ENCODE measurements at regions not wholly inside any gene's neighbourhood (a gene's known extent, or its start where the extent isn't known, plus 50 kb on each side); places are given as distances from the start of the nearest gene placed in this dataset.
A peak's percentile ranks its signal among the peaks of the same experiment; 100 is the strongest.
"Not testable (repeated sequence)": the region's sequence is repeated elsewhere in the genome, so short reads cannot be mapped to it uniquely, and the experiment has no call there.

DNA sequence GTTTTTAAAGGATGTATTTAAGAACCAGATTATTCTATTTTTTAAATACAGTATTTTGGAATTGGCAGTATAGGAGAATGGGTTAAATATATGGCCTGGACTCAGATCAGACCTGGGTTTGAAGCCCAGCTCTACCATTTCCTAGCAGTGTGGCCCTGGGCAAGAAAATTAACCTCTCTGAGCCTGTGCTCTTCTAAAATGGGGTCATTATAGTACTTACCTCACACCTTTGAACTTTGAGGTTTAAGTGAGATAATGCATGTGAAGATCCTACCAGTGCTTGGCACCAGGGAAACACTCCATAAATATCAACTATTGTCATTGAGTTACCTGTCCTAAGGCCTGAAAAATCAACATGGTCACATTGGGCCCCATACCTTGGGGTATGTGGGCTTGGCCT is 93.4 kb upstream of the WSB1 start:
- H3K36me3 Mint-ChIP-seq = no peaks in the 10 kb centered on the region
- DNase-seq = no peak
- no peaks in the 10 kb centered on the region for H3K27me3 Mint-ChIP-seq
- no peaks in the 10 kb centered on the region for H3K27me3 ChIP-seq (ENCODE audit: control insufficient read depth, insufficient read depth, low read length)
- H3K4me1 Mint-ChIP-seq = peaks cover 0 to 8% (median under 1%) of the 10 kb centered on the region in 4 donors
- no peaks in the 10 kb centered on the region for H3K4me1 ChIP-seq (ENCODE audit: control insufficient read depth, insufficient read depth, low read length, poor library complexity, severe bottlenecking)
- H3K27ac Mint-ChIP-seq = no peak overlapping the region
- H3K27ac ChIP-seq (ENCODE audit: insufficient read depth, low read length, poor library complexity, severe bottlenecking) = no peak overlapping the region
- no peaks in the 10 kb centered on the region for H3K36me3 ChIP-seq (ENCODE audit: control insufficient read depth, insufficient read depth, low read length)
- H3K9me3 ChIP-seq (ENCODE audit: control insufficient read depth in 2 of 2, low read length in 2 of 2) = no peaks in the 10 kb centered on the region
- no peak for ATAC-seq (ENCODE audit: low read depth in 2 of 2)
- no peak overlapping the region for H3K4me3 Mint-ChIP-seq
- no peaks in the 10 kb centered on the region for H3K9me3 Mint-ChIP-seq
- H3K4me3 ChIP-seq (ENCODE audit: low read depth, low read length) = no peak overlapping the region

DNA sequence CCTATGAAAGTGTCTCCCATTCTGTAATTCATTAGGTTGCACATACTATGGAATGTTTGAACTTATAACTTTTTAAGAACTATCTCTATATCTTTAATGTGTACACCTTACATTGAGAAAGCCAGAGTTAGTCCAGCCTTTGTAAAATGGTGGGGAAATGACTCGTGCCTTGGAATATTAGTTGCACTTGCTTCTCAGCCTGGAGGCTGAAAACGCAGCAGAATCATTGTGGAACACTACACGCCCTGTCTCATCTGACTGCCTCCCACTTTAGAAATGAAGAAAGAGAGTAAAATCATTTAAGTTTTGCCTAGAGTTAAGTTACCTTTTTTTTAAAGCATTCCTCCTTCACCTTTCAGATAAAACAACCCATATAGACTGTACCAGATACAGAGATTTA is 90.7 kb upstream of the WSB1 start:
- Histone ChIP-seq H3K4me3 (ENCODE audit: low read depth, low read length) (no peak overlapping the region), H3K27ac (ENCODE audit: insufficient read depth, low read length, poor library complexity, severe bottlenecking) (no peak overlapping the region), H3K4me1 (ENCODE audit: control insufficient read depth, insufficient read depth, low read length, poor library complexity, severe bottlenecking) (no peaks in the 10 kb centered on the region), H3K9me3 (ENCODE audit: control insufficient read depth in 2 of 2, low read length in 2 of 2) (no peaks in the 10 kb centered on the region), H3K27me3 (ENCODE audit: control insufficient read depth, insufficient read depth, low read length) (no peaks in the 10 kb centered on the region), H3K36me3 (ENCODE audit: control insufficient read depth, insufficient read depth, low read length) (no peaks in the 10 kb centered on the region)
- peaks cover 0 to 7% (median 0%) of the 10 kb centered on the region in 7 donors for H3K9me3 Mint-ChIP-seq
- no peak overlapping the region for H3K27ac Mint-ChIP-seq
- no peaks in the 10 kb centered on the region for H3K36me3 Mint-ChIP-seq
- ATAC-seq (ENCODE audit: low read depth in 2 of 2) = no peak
- H3K27me3 Mint-ChIP-seq = no peaks in the 10 kb centered on the region
- H3K4me3 Mint-ChIP-seq = no peak overlapping the region
- no peak for DNase-seq
- peaks cover 0 to 9% (median 6%) of the 10 kb centered on the region in 4 donors for H3K4me1 Mint-ChIP-seq

DNA sequence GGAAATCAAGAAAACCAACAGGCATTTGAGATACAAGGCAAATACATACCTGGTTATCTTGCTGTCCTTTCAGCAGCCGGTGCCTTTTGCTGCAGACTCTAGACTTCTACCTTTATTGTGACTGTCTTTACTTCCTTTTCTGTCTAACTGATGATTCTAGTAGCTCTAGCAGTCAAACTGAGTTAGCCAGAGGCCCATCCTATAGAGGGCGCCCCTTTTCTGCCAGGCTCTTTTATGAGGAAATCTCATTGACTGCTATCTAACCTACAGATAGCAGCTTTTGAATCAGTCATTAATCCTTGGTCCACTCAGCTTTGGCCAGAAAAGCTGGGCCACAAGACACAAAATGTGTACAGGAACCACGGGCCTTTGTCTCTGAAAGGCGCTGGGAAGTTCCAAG is 87.5 kb upstream of the WSB1 start:
- ATAC-seq (ENCODE audit: low read depth in 2 of 2) (no peak), DNase-seq (peak in 1 of 3 donors; percentile 43)
- Histone ChIP-seq H3K4me3 (ENCODE audit: low read depth, low read length) (no peak overlapping the region), H3K4me1 (ENCODE audit: control insufficient read depth, insufficient read depth, low read length, poor library complexity, severe bottlenecking) (no peaks in the 10 kb centered on the region), H3K9me3 (ENCODE audit: control insufficient read depth in 2 of 2, low read length in 2 of 2) (no peaks in the 10 kb centered on the region), H3K27ac (ENCODE audit: insufficient read depth, low read length, poor library complexity, severe bottlenecking) (no peak overlapping the region), H3K36me3 (ENCODE audit: control insufficient read depth, insufficient read depth, low read length) (no peaks in the 10 kb centered on the region), H3K27me3 (ENCODE audit: control insufficient read depth, insufficient read depth, low read length) (no peaks in the 10 kb centered on the region)
- Mint-ChIP-seq H3K4me1 (peaks cover 0 to 9% (median 6%) of the 10 kb centered on the region in 4 donors), H3K36me3 (no peaks in the 10 kb centered on the region), H3K4me3 (no peak overlapping the region), H3K9me3 (peaks cover 0 to 10% (median 0%) of the 10 kb centered on the region in 7 donors), H3K27me3 (no peaks in the 10 kb centered on the region), H3K27ac (peak overlapping the region in 1 of 3 donors; percentile 38)

DNA sequence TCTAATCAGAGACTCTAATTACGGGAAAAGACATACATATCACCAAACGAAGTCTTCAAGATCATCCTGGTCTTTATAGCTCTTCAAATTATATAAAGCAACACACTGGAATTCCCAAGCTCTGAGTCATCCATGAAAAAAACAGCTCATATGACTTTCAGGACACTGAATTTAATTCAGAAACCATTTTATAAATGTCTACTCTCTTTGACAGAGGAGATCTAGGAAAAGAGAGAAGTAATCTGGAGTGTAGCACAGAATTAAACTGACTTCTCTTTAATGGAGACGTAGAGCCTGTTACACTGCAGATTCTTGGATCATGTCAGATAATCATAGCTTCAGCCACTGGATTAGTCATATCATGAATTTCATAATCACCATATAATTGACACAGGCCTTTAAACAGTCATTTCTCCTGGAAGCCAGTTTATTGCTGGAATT is 86.8 kb upstream of the WSB1 start:
- H3K4me1 ChIP-seq (ENCODE audit: control insufficient read depth, insufficient read depth, low read length, poor library complexity, severe bottlenecking) = no peaks in the 10 kb centered on the region
- no peak for ATAC-seq (ENCODE audit: low read depth in 2 of 2)
- Mint-ChIP-seq H3K27me3 (no peaks in the 10 kb centered on the region), H3K4me3 (no peak overlapping the region), H3K27ac (no peak overlapping the region), H3K36me3 (no peaks in the 10 kb centered on the region), H3K4me1 (peaks cover 0 to 9% (median 6%) of the 10 kb centered on the region in 4 donors), H3K9me3 (peaks cover 0 to 10% (median 0%) of the 10 kb centered on the region in 7 donors)
- H3K27me3 ChIP-seq (ENCODE audit: control insufficient read depth, insufficient read depth, low read length) = no peaks in the 10 kb centered on the region
- H3K4me3 ChIP-seq (ENCODE audit: low read depth, low read length) = no peak overlapping the region
- no peak overlapping the region for H3K27ac ChIP-seq (ENCODE audit: insufficient read depth, low read length, poor library complexity, severe bottlenecking)
- no peaks in the 10 kb centered on the region for H3K9me3 ChIP-seq (ENCODE audit: control insufficient read depth in 2 of 2, low read length in 2 of 2)
- no peak for DNase-seq
- no peaks in the 10 kb centered on the region for H3K36me3 ChIP-seq (ENCODE audit: control insufficient read depth, insufficient read depth, low read length)

DNA sequence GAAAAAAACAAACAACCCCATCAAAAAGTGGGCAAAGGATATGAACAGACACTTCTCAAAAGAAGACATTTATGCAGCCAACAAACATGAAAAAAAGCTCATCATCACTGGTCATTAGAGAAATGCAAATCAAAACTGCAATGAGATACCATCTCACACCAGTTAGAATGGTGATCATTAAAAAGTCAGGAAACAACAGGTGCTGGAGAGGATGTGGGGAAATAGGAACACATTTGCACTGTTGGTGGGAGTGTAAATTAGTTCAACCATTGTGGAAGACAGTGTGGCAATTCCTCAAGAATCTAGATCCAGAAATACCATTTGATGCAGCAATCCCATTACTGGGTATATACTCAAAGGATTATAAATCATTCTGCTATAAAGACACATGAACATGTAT is 85.5 kb upstream of the WSB1 start:
- H3K4me3 Mint-ChIP-seq; H3K4me1 Mint-ChIP-seq; H3K9me3 ChIP-seq (ENCODE audit: control insufficient read depth in 2 of 2, low read length in 2 of 2); H3K4me3 ChIP-seq (ENCODE audit: low read depth, low read length); H3K36me3 ChIP-seq (ENCODE audit: control insufficient read depth, insufficient read depth, low read length); DNase-seq; H3K36me3 Mint-ChIP-seq; H3K9me3 Mint-ChIP-seq; H3K27me3 Mint-ChIP-seq; H3K27me3 ChIP-seq (ENCODE audit: control insufficient read depth, insufficient read depth, low read length); H3K27ac ChIP-seq (ENCODE audit: insufficient read depth, low read length, poor library complexity, severe bottlenecking); H3K27ac Mint-ChIP-seq; H3K4me1 ChIP-seq (ENCODE audit: control insufficient read depth, insufficient read depth, low read length, poor library complexity, severe bottlenecking); ATAC-seq (ENCODE audit: low read depth in 2 of 2): not testable (repeated sequence)

DNA sequence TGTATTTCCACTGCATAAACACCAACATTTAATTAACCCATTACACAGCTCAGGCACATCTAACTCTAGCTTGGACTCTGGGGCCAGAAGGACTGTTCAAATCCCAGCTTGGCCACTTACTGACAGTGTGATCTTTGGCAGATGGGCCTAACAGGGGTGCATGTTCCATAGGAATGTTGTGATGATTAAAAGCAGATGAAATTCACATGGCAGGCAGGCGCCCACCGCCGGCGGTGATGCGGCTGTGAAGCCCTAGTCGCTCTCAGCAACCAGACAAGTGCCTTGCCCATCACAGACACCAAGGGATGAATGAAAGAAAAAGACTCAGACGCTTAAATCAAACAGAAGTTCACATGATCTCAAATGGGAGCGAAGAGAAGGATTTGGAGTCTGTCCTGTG is 84.6 kb upstream of the WSB1 start:
- ATAC-seq (ENCODE audit: low read depth in 2 of 2) (no peak), DNase-seq (no peak)
- no peak overlapping the region for H3K27ac Mint-ChIP-seq
- peaks cover 0 to 9% (median 6%) of the 10 kb centered on the region in 4 donors for H3K4me1 Mint-ChIP-seq
- H3K9me3 Mint-ChIP-seq = peaks cover 0 to 10% (median 2%) of the 10 kb centered on the region in 7 donors
- Histone ChIP-seq H3K4me3 (ENCODE audit: low read depth, low read length) (no peak overlapping the region), H3K4me1 (ENCODE audit: control insufficient read depth, insufficient read depth, low read length, poor library complexity, severe bottlenecking) (no peaks in the 10 kb centered on the region), H3K9me3 (ENCODE audit: control insufficient read depth in 2 of 2, low read length in 2 of 2) (no peaks in the 10 kb centered on the region), H3K36me3 (ENCODE audit: control insufficient read depth, insufficient read depth, low read length) (no peaks in the 10 kb centered on the region), H3K27me3 (ENCODE audit: control insufficient read depth, insufficient read depth, low read length) (no peaks in the 10 kb centered on the region), H3K27ac (ENCODE audit: insufficient read depth, low read length, poor library complexity, severe bottlenecking) (no peak overlapping the region)
- no peak overlapping the region for H3K4me3 Mint-ChIP-seq
- H3K36me3 Mint-ChIP-seq = no peaks in the 10 kb centered on the region
- no peaks in the 10 kb centered on the region for H3K27me3 Mint-ChIP-seq

DNA sequence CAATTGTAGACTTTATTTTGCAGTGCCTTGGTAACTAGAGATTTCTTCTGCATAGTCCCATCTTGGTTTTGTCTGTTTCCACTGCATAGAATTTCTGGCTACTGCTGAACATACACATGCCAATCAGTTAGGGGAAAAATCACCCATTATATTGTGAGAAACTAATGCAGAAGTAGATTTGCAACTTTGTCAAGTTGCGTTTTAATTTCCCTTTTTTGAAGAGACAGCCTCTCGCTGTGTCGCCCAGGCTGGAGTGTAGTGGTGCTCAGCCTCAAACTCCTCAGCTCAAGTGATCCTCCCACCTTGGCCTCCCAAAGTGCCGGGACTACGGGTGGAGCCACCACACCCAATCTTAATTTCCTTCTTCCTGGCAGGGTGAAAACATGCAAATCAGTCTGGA is 83.1 kb upstream of the WSB1 start:
- H3K27ac Mint-ChIP-seq; ATAC-seq (ENCODE audit: low read depth in 2 of 2); H3K27ac ChIP-seq (ENCODE audit: insufficient read depth, low read length, poor library complexity, severe bottlenecking); H3K27me3 ChIP-seq (ENCODE audit: control insufficient read depth, insufficient read depth, low read length); H3K4me3 ChIP-seq (ENCODE audit: low read depth, low read length); DNase-seq; H3K27me3 Mint-ChIP-seq; H3K9me3 ChIP-seq (ENCODE audit: control insufficient read depth in 2 of 2, low read length in 2 of 2); H3K4me1 Mint-ChIP-seq; H3K4me1 ChIP-seq (ENCODE audit: control insufficient read depth, insufficient read depth, low read length, poor library complexity, severe bottlenecking); H3K4me3 Mint-ChIP-seq; H3K36me3 Mint-ChIP-seq; H3K36me3 ChIP-seq (ENCODE audit: control insufficient read depth, insufficient read depth, low read length): not testable (repeated sequence)
- H3K9me3 Mint-ChIP-seq = peaks cover 0 to 13% (median 2%) of the 10 kb centered on the region in 7 donors

DNA sequence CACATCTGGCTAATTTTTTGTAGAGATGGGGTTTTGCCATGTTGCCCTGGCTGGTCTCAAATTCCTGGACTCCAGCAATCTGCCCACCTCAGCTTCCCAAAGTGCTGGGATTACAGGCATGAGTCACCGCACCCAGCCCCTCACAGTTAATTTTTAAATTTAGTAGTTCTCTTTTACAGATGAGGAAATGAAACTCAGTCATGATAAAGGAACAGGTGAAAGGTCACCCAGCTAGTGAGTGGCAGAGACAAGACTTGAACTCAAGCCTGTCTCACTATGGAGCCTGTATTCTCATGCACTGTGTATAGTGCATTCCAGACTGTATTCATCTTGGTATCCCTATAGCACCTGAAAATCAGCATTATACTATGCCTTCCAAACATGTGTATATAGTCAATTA is 77.1 kb upstream of the WSB1 start:
- DNase-seq (no peak), ATAC-seq (ENCODE audit: low read depth in 2 of 2) (no peak)
- no peak overlapping the region for H3K27ac ChIP-seq (ENCODE audit: insufficient read depth, low read length, poor library complexity, severe bottlenecking)
- H3K27me3 Mint-ChIP-seq = no peaks in the 10 kb centered on the region
- H3K36me3 ChIP-seq (ENCODE audit: control insufficient read depth, insufficient read depth, low read length) = no peaks in the 10 kb centered on the region
- H3K9me3 Mint-ChIP-seq = peaks cover 0 to 4% (median 2%) of the 10 kb centered on the region in 7 donors
- H3K4me3 Mint-ChIP-seq = no peak overlapping the region
- H3K4me3 ChIP-seq (ENCODE audit: low read depth, low read length) = no peak overlapping the region
- H3K27me3 ChIP-seq (ENCODE audit: control insufficient read depth, insufficient read depth, low read length) = no peaks in the 10 kb centered on the region
- H3K4me1 Mint-ChIP-seq = peaks cover 12 to 25% (median 19%) of the 10 kb centered on the region in 4 donors
- peaks cover 4% of the 10 kb centered on the region for H3K36me3 Mint-ChIP-seq
- H3K9me3 ChIP-seq (ENCODE audit: control insufficient read depth in 2 of 2, low read length in 2 of 2) = no peaks in the 10 kb centered on the region
- H3K4me1 ChIP-seq (ENCODE audit: control insufficient read depth, insufficient read depth, low read length, poor library complexity, severe bottlenecking) = peaks cover 21% of the 10 kb centered on the region
- H3K27ac Mint-ChIP-seq = peak overlapping the region in 2 of 3 donors; percentile 50 to 94

All from CD4-positive, CD25-positive, alpha-beta regulatory T cell (primary cell).